Limb (tissue), 2 donors: ENCODE measurements at regions not wholly inside any gene's neighbourhood (a gene's known extent, or its start where the extent isn't known, plus 50 kb on each side); places are given as distances from the start of the nearest gene placed in this dataset.

Experiments
- DNase-seq, 2 donors: peaks; one replicate each; pipeline ENCODE4 v3.0.0-alpha.2; 2016; ENCODE audit errors: extremely low spot score in 2 of 2

GRCh38 chr10:31081937-31082840, 50.5 kb upstream of the ZNF438 start:
- no peak for DNase-seq

- DNase-seq: no peak
Measured at GRCh38 chr10:31083765-31084184, 52.1 kb upstream of the ZNF438 start.

- no peak for DNase-seq
Measured at GRCh38 chr10:31087011-31087410, 55.3 kb upstream of the ZNF438 start.

- no peak for DNase-seq
Measured at GRCh38 chr10:31087851-31088250, 56.2 kb upstream of the ZNF438 start.

- no peak for DNase-seq
Measured at GRCh38 chr10:31090894-31091607, 59.4 kb upstream of the ZNF438 start.

- no peak for DNase-seq
Measured at GRCh38 chr10:31095677-31096560, 64.3 kb upstream of the ZNF438 start.

- DNase-seq: no peak
Measured at GRCh38 chr10:31098046-31098445, 66.4 kb upstream of the ZNF438 start.

GRCh38 chr10:31099094-31099493, 67.4 kb upstream of the ZNF438 start:
- no peak for DNase-seq

- no peak for DNase-seq
Measured at GRCh38 chr10:31099664-31100063, 68.0 kb upstream of the ZNF438 start.

GRCh38 chr10:31100115-31100601, 68.5 kb upstream of the ZNF438 start:
- no peak for DNase-seq

- DNase-seq: no peak
Measured at GRCh38 chr10:31100662-31101061, 69.0 kb upstream of the ZNF438 start.

- no peak for DNase-seq
Measured at GRCh38 chr10:31101123-31101522, 69.5 kb upstream of the ZNF438 start.

GRCh38 chr10:31102421-31102820, 70.8 kb upstream of the ZNF438 start:
- no peak for DNase-seq

- no peak for DNase-seq
Measured at GRCh38 chr10:31103112-31103511, 71.4 kb upstream of the ZNF438 start.

- DNase-seq: no peak
Measured at GRCh38 chr10:31112961-31113360, 81.3 kb upstream of the ZNF438 start.

- no peak for DNase-seq
Measured at GRCh38 chr10:31116226-31116625, 84.6 kb upstream of the ZNF438 start.

- DNase-seq: no peak
Measured at GRCh38 chr10:31118556-31118955, 86.9 kb upstream of the ZNF438 start.

- no peak for DNase-seq
Measured at GRCh38 chr10:31120392-31120791, 88.7 kb upstream of the ZNF438 start.

GRCh38 chr10:31120961-31121685, 89.5 kb upstream of the ZNF438 start:
- DNase-seq: no peak

- DNase-seq: no peak
Measured at GRCh38 chr10:31121757-31122577, 90.3 kb upstream of the ZNF438 start.
